HFFc6 (cell line): ENCODE measurements at regions not wholly inside any gene's neighbourhood (a gene's known extent, or its start where the extent isn't known, plus 50 kb on each side); places are given as distances from the start of the nearest gene placed in this dataset.
A peak's percentile ranks its signal among the peaks of the same experiment; 100 is the strongest.

ENCODE experiments used
- DNase-seq: peaks from one replicate; pipeline ENCODE4 v3.0.0-alpha.2; 2018
- H3K27ac Mint-ChIP-seq: 2 replicates; pipeline ENCODE4 v1.8.0; 2020; ENCODE audit warnings: mild to moderate bottlenecking, mixed read lengths
- H3K27me3 Mint-ChIP-seq: 2 replicates; pipeline ENCODE4 v1.8.0; 2021; ENCODE audit warnings: mild to moderate bottlenecking, moderate library complexity, mixed read lengths; ENCODE audit not compliant: insufficient read depth
- H3K36me3 Mint-ChIP-seq: 2 replicates; pipeline ENCODE4 v1.8.0; 2021; ENCODE audit warnings: low read depth, mixed read lengths
- H3K4me1 Mint-ChIP-seq: 2 replicates; pipeline ENCODE4 v1.8.0; 2020; ENCODE audit warnings: low read depth, mixed read lengths
- H3K4me3 Mint-ChIP-seq: 2 replicates; pipeline ENCODE4 v1.8.0; 2020; ENCODE audit warnings: mild to moderate bottlenecking, moderate library complexity, mixed read lengths
- H3K9me3 Mint-ChIP-seq: 2 replicates; pipeline ENCODE4 v1.8.0; 2020; ENCODE audit warnings: mild to moderate bottlenecking, mixed read lengths
- TF ChIP-seq, protein P1 (sequence below): fragments of 200-600 bp; sonication (generic); IDR thresholded peaks from 2 replicates; pipeline ENCODE4 v1.5.0; 2021; ENCODE audit warnings: antibody characterized with exemption, mild to moderate bottlenecking

DNA sequence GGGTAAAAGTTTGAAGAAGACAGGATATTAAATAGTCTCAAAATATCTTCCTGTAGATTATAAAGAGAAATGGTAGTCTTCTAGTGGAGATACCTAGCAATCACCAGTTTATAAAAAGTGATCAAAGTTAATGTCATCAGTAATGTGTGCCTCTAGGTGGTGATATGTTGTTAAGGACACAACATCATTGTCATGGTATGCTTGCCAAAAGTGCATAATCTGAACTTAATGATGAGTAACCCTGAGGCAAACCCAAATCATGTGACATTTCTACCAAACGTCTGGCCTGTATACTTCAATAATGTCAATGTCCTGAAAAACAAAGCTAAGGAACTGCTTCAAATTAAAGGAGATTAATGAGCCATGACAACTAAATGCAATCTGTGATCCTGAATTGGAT is 214.7 kb downstream of the PHLDA1 start:
- 0 out of 2 replicates have a peak, but pooled peaks cover 10% of the 10 kb centered on the region for H3K36me3 Mint-ChIP-seq
- peaks cover 87% of the 10 kb centered on the region for H3K4me1 Mint-ChIP-seq
- peak overlapping the region; percentile 97 for H3K27ac Mint-ChIP-seq
- no peaks in the 10 kb centered on the region for H3K9me3 Mint-ChIP-seq
- TF ChIP-seq, protein P1, sequence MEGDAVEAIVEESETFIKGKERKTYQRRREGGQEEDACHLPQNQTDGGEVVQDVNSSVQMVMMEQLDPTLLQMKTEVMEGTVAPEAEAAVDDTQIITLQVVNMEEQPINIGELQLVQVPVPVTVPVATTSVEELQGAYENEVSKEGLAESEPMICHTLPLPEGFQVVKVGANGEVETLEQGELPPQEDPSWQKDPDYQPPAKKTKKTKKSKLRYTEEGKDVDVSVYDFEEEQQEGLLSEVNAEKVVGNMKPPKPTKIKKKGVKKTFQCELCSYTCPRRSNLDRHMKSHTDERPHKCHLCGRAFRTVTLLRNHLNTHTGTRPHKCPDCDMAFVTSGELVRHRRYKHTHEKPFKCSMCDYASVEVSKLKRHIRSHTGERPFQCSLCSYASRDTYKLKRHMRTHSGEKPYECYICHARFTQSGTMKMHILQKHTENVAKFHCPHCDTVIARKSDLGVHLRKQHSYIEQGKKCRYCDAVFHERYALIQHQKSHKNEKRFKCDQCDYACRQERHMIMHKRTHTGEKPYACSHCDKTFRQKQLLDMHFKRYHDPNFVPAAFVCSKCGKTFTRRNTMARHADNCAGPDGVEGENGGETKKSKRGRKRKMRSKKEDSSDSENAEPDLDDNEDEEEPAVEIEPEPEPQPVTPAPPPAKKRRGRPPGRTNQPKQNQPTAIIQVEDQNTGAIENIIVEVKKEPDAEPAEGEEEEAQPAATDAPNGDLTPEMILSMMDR = peak; percentile 72
- H3K27me3 Mint-ChIP-seq = no peaks in the 10 kb centered on the region; the same call in 1 of the 2 replicates
- H3K4me3 Mint-ChIP-seq = no peak overlapping the region
- DNase-seq = peak; percentile 87

DNA sequence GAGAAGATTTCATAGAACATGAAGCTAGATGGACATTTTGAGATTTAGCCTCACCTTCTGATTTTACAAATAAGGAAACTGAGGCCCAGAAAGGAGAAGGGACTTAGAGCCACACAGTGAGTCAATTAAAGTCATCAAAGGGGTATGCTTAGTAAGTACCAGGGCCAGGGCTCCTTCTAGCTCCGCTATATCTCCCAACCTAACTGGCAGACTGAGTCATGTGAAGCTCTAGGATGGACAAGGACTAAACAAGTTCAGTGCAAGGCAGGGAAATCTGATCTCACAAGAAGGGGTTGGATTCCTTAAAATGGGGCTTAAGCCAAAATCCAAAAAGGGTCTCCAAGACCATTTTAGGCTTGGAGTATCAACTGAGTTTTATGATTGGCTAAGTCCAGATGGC is 215.8 kb downstream of the PHLDA1 start:
- H3K36me3 Mint-ChIP-seq = 0 out of 2 replicates have a peak, but pooled peaks cover 4% of the 10 kb centered on the region
- peak overlapping the region; percentile 97 for H3K27ac Mint-ChIP-seq
- TF ChIP-seq, protein P1 = no peak
- no peaks in the 10 kb centered on the region; the same call in 1 of the 2 replicates for H3K27me3 Mint-ChIP-seq
- no peaks in the 10 kb centered on the region for H3K9me3 Mint-ChIP-seq
- peak; percentile 38 for DNase-seq
- H3K4me1 Mint-ChIP-seq = peaks cover 94% of the 10 kb centered on the region
- no peak overlapping the region for H3K4me3 Mint-ChIP-seq

- no peaks in the 10 kb centered on the region for H3K36me3 Mint-ChIP-seq
- H3K27ac Mint-ChIP-seq = peak overlapping the region; percentile 97
- H3K9me3 Mint-ChIP-seq = no peaks in the 10 kb centered on the region
- peak overlapping the region; percentile 5 for H3K4me3 Mint-ChIP-seq
- H3K27me3 Mint-ChIP-seq = no peaks in the 10 kb centered on the region; the same call in 1 of the 2 replicates
- peaks cover 87% of the 10 kb centered on the region for H3K4me1 Mint-ChIP-seq
- TF ChIP-seq, protein P1 = no peak
- DNase-seq = peak; percentile 98
Observed at GRCh38 chr12:75814851-75815754, 216.5 kb downstream of the PHLDA1 start.

GRCh38 chr12:75813072-75813471 is 218.5 kb downstream of the PHLDA1 start:
- Mint-ChIP-seq H3K4me1 (peaks cover 68% of the 10 kb centered on the region), H3K36me3 (no peaks in the 10 kb centered on the region), H3K9me3 (peaks cover 4% of the 10 kb centered on the region; the same call in 1 of the 2 replicates), H3K4me3 (peak overlapping the region; percentile 76; the same call in 1 of the 2 replicates), H3K27me3 (no peaks in the 10 kb centered on the region; the same call in 1 of the 2 replicates), H3K27ac (peak overlapping the region; percentile 79; the same call in 1 of the 2 replicates)
- TF ChIP-seq, protein P1 = no peak
- DNase-seq = no peak

GRCh38 chr12:75812271-75813018 is 219.1 kb downstream of the PHLDA1 start:
- H3K4me1 Mint-ChIP-seq = peaks cover 61% of the 10 kb centered on the region

More at GRCh38 chr12:75812271-75813018, 219.1 kb downstream of the PHLDA1 start:
- Mint-ChIP-seq H3K27ac (peak overlapping the region; percentile 79), H3K9me3 (peaks cover 4% of the 10 kb centered on the region; the same call in 1 of the 2 replicates), H3K36me3 (0 out of 2 replicates have a peak, but pooled peaks cover 3% of the 10 kb centered on the region), H3K27me3 (no peaks in the 10 kb centered on the region; the same call in none of the 2 replicates), H3K4me3 (peak overlapping the region; percentile 76)
- TF ChIP-seq, protein P1 = no peak
- peak; percentile 45 for DNase-seq
